Small intestine (tissue), 7 donors: ENCODE measurements at regions not wholly inside any gene's neighbourhood (a gene's known extent, or its start where the extent isn't known, plus 50 kb on each side); places are given as distances from the start of the nearest gene placed in this dataset.

Source experiments
- DNase-seq, 2 donors: peaks; one replicate each; pipeline versions ENCODE4 v3.0.0 to v3.0.0-alpha.2; 2013
- FAIRE-seq: peaks from 2 replicates; lab custom pipeline; 2012; peaks lifted over from hg19 to GRCh38; lab: Jason Lieb, UNC
- H3K27ac ChIP-seq, 3 donors: one replicate each; pipeline ENCODE4 v1.5.1; 2013; ENCODE audit warnings: low read length in 2 of 3, mild to moderate bottlenecking in 2 of 3, control low read depth in 1 of 3, inconsistent platforms in 1 of 3, low read depth in 1 of 3, moderate library complexity in 1 of 3
- H3K27me3 ChIP-seq, 3 donors: one replicate each; pipeline ENCODE4 v1.6.1; 2013; ENCODE audit warnings: low read length in 3 of 3, inconsistent platforms in 1 of 3; ENCODE audit not compliant: control insufficient read depth in 3 of 3, insufficient read depth in 3 of 3
- H3K36me3 ChIP-seq, 3 donors: one replicate each; pipeline ENCODE4 v1.6.1; 2013; ENCODE audit warnings: low read length in 3 of 3, inconsistent platforms in 1 of 3, low read depth in 1 of 3, mild to moderate bottlenecking in 1 of 3, moderate library complexity in 1 of 3; ENCODE audit not compliant: control insufficient read depth in 3 of 3, insufficient read depth in 2 of 3
- H3K4me1 ChIP-seq, 3 donors: one replicate each; pipeline ENCODE4 v1.6.1; 2013; ENCODE audit warnings: low read length in 2 of 3, inconsistent platforms in 1 of 3, low read depth in 1 of 3, mild to moderate bottlenecking in 1 of 3, moderate library complexity in 1 of 3; ENCODE audit not compliant: control insufficient read depth in 3 of 3, insufficient read depth in 2 of 3
- H3K4me3 ChIP-seq, 3 donors: one replicate each; pipeline ENCODE4 v1.5.1; 2013; ENCODE audit warnings: low read length in 3 of 3, control low read depth in 1 of 3, inconsistent platforms in 1 of 3, low read depth in 1 of 3, mild to moderate bottlenecking in 1 of 3, moderate library complexity in 1 of 3
- H3K9me3 ChIP-seq, 2 donors: one replicate each; pipeline ENCODE4 v1.6.1; 2013; ENCODE audit warnings: low read depth in 1 of 2, low read length in 1 of 2; ENCODE audit not compliant: control insufficient read depth in 2 of 2, insufficient read depth in 1 of 2
- WGBS, 3 donors: extraction: QIAGEN DNeasy Blood & Tissue Kit; methylation state at CpG; one replicate each; pipeline ENCODE4 v1.1.7; 2013; 5-methylcytosine and 5-hydroxymethylcytosine counted together
- donor health status: healthy with polysubstance abuse.
- donor health status: control.
- donor health status: control.
- donor health status: Bipolar disorder and iron deficiency.
- donor health status: healthy.

DNA sequence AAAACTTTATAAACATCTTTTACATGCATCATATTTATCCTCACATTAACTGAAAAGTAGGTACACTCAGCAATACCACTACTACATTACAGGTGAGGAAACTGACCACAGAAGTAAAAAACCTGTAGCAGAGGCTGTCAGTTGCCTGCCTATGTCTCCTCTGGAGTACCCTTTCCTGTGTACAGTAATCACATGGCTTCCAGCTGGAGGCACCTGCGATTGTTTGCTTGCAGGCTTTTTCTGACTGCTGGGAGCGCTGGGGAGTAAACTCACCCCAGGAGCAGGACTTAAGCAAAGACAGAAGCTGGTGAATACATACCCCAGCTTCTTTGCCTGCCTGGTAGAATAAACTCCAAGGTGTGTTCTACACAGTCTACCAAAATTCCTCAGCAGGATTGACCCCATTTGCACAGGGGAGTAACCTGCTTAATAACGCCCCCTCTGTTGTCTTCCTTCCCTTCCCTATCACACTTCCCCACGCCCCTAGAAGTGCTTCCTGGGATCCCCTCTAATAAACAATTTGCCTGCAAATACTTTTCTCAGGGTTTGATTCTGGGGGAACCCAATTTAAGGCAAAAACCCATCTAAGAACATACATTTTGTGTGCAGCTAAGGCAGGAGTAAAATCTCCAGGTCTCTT is 138.9 kb downstream of the PTH2R start:
- no peaks in the 10 kb centered on the region for H3K36me3 ChIP-seq
- no peak overlapping the region for H3K4me3 ChIP-seq
- peaks cover 4 to 13% (median 8%) of the 10 kb centered on the region in 3 donors for H3K4me1 ChIP-seq
- 9 to 35% (median 26%) methylated on average over 4 of the region's 4 CpGs for WGBS, 3 donors
- FAIRE-seq, result no peak
- no peak overlapping the region for H3K27ac ChIP-seq
- no peaks in the 10 kb centered on the region for H3K9me3 ChIP-seq
- peak; percentile 44 to 57 for DNase-seq
- H3K27me3 ChIP-seq, result peaks cover 0 to 4% (median 0%) of the 10 kb centered on the region in 3 donors

- no peaks in the 10 kb centered on the region for H3K9me3 ChIP-seq
- H3K4me1 ChIP-seq, result peaks cover 4 to 13% (median 8%) of the 10 kb centered on the region in 3 donors
- H3K4me3 ChIP-seq, result no peak overlapping the region
- FAIRE-seq, result peak; percentile 87
- peaks cover 0 to 4% (median 0%) of the 10 kb centered on the region in 3 donors for H3K27me3 ChIP-seq
- DNase-seq, result peak in 1 of 2 donors; percentile 57
- H3K36me3 ChIP-seq, result no peaks in the 10 kb centered on the region
- no peak overlapping the region for H3K27ac ChIP-seq
- WGBS, 3 donors, result 8 to 53% (median 40%) methylated on average over 1 of the region's 1 CpG
Observed at GRCh38 chr2:208546107-208546506, 139.5 kb downstream of the PTH2R start.

GRCh38 chr2:208546860-208547650 is 140.5 kb downstream of the PTH2R start:
- Histone ChIP-seq H3K4me3 (no peak overlapping the region), H3K27ac (peak overlapping the region in 1 of 3 donors; percentile 4), H3K9me3 (no peaks in the 10 kb centered on the region), H3K27me3 (peaks cover 0 to 2% (median 0%) of the 10 kb centered on the region in 3 donors), H3K4me1 (peaks cover 4 to 13% (median 8%) of the 10 kb centered on the region in 3 donors), H3K36me3 (no peaks in the 10 kb centered on the region)
- peak in 1 of 2 donors; percentile 57 for DNase-seq
- 18 to 55% (median 31%) methylated on average over 4 of the region's 4 CpGs for WGBS, 3 donors
- peak; percentile 64 for FAIRE-seq

DNA sequence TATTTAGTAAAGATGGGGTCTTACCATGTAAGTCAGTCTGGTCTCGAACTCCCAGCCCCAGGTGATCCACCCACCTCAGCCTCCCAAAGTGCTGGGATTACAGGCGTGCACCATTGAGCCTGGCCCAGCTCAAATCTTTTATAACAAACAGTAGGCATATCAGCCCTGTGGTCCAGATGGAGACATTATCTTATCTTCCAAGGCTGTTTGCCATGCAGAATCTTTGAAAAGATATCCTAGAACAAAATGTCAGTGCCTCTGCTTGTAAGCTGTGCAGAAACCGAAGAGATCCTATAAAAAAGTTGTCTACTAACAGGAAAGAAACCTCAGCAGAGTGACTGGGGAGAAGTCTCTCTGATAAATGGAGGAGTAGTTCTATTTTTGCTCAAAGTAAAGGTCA is 142.1 kb downstream of the PTH2R start:
- no peak for FAIRE-seq
- Histone ChIP-seq H3K36me3 (no peaks in the 10 kb centered on the region), H3K27me3 (peaks cover 0 to 2% (median 0%) of the 10 kb centered on the region in 3 donors), H3K9me3 (no peaks in the 10 kb centered on the region), H3K27ac (no peak overlapping the region), H3K4me1 (peaks cover 4 to 13% (median 8%) of the 10 kb centered on the region in 3 donors), H3K4me3 (no peak overlapping the region)
- no peak for DNase-seq
- 39 to 65% (median 56%) methylated on average over 3 of the region's 3 CpGs for WGBS, 3 donors

GRCh38 chr2:208549546-208550158 is 143.1 kb downstream of the PTH2R start:
- 76 to 86% (median 82%) methylated on average over 1 of the region's 1 CpG for WGBS, 3 donors
- peaks cover 4 to 13% (median 8%) of the 10 kb centered on the region in 3 donors for H3K4me1 ChIP-seq

DNA sequence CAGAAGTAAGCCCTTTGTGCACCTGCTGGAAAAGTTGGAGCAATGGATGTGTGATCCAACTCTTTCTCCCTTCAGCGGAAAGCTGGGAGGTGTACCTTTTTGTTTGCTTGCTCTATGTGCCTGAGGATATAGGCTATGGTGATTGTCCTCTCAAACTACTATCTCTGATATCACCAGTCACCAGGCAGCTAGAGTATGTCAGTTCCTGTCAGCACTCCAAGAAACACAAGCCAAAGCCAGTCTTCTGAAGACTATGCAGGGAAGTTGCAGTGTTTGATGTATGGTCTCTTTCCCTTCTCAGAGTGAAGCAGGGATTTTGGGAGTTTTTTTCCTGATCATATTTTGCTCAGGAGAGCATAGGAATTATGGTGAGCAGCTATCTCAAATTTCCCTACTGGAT is 146.4 kb downstream of the PTH2R start:
- H3K27ac ChIP-seq, result no peak overlapping the region
- FAIRE-seq, result no peak
- peaks cover 0 to 3% (median 2%) of the 10 kb centered on the region in 3 donors for H3K4me1 ChIP-seq
- no peaks in the 10 kb centered on the region for H3K9me3 ChIP-seq
- H3K4me3 ChIP-seq, result no peak overlapping the region
- no peaks in the 10 kb centered on the region for H3K36me3 ChIP-seq
- 100% methylated on average over 1 of the region's 1 CpG for WGBS, 3 donors
- peaks cover 0 to 2% (median 0%) of the 10 kb centered on the region in 3 donors for H3K27me3 ChIP-seq
- no peak for DNase-seq

More at GRCh38 chr2:208549546-208550158, 143.1 kb downstream of the PTH2R start:
- DNase-seq (no peak), FAIRE-seq (no peak)
- H3K27me3 ChIP-seq, result peaks cover 0 to 2% (median 0%) of the 10 kb centered on the region in 3 donors
- H3K9me3 ChIP-seq, result no peaks in the 10 kb centered on the region
- no peaks in the 10 kb centered on the region for H3K36me3 ChIP-seq
- no peak overlapping the region for H3K27ac ChIP-seq
- H3K4me3 ChIP-seq, result no peak overlapping the region

DNA sequence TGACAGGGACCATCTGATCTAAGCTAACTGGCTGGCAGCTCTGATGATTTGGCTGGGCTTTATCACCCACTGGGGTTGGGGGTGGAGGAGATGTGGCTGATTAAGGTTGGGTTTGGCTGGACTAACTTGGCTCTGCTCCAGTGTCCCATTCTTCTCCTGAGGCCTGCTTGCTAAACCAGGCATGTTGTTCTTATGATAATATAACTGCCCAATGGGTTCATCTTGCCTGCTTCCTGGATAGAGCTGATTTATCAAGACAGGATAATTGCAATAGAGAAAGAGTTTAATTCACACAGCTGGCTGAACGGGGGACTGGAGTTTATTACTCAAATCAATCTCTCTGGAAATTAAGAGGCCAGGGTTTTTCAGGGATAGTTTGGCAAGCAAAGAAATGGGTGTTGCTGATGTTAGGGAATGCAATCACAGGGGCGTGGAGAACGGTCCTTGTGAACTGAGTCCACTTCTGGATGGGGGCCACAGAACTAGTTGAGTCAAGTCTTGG is 150.4 kb downstream of the PTH2R start:
- no peaks in the 10 kb centered on the region for H3K36me3 ChIP-seq
- H3K4me3 ChIP-seq, result no peak overlapping the region
- peaks cover 0 to 4% of the 10 kb centered on the region in 2 donors for H3K9me3 ChIP-seq
- no peaks in the 10 kb centered on the region for H3K27me3 ChIP-seq
- 13 to 36% (median 29%) methylated on average over 3 of the region's 3 CpGs for WGBS, 3 donors
- FAIRE-seq, result no peak
- H3K27ac ChIP-seq, result no peak overlapping the region
- DNase-seq, result no peak
- H3K4me1 ChIP-seq, result peaks cover 0 to 3% (median 2%) of the 10 kb centered on the region in 3 donors
